T47D (cell line): ENCODE measurements at regions not wholly inside any gene's neighbourhood (a gene's known extent, or its start where the extent isn't known, plus 50 kb on each side); places are given as distances from the start of the nearest gene placed in this dataset.
A peak's percentile ranks its signal among the peaks of the same experiment; 100 is the strongest.
"Not testable (repeated sequence)": the region's sequence is repeated elsewhere in the genome, so short reads cannot be mapped to it uniquely, and the experiment has no call there.

Experiments
- DNase-seq, 2 experiments: peaks; one replicate each; pipeline versions ENCODE4 v3.0.0 to v3.0.0-alpha.2; 2011 to 2012; ENCODE audit warnings: low read depth in 1 of 2, low spot score in 1 of 2
- JUND ChIP-seq: IDR thresholded peaks from 2 replicates; pipeline ENCODE4 v1.6.1; 2012; ENCODE audit warnings: low read depth
- in situ Hi-C: cut with HindIII; loops from 2 replicates; pipeline ENCODE4 v1.10.0; 2016; ENCODE audit warnings: low sequenced_read_pairs, low pct_unique_long_range_greater_than_20kb

DNA sequence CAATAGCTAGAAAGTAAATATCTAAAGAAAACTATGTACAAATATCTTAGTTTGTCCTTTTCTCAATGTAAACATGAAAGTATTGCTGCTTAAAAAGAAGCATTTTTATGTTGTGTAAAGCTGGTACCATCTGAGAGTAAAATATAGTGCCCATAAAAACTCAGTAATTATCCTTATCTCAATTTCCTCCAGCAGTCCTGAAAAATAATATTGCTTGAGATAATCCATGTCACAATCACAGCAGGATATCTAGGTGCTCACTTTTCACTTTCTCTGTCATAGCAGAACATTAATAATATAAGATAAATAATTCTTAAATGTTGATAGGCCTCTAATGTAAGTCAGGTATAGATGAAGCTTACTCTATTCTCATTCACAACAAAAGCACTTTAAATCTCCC is 285.5 kb downstream of the ZBBX start:
- no peak for TF ChIP-seq JUND
- in situ Hi-C loops, result no loop called here
- DNase-seq, result no peak

DNA sequence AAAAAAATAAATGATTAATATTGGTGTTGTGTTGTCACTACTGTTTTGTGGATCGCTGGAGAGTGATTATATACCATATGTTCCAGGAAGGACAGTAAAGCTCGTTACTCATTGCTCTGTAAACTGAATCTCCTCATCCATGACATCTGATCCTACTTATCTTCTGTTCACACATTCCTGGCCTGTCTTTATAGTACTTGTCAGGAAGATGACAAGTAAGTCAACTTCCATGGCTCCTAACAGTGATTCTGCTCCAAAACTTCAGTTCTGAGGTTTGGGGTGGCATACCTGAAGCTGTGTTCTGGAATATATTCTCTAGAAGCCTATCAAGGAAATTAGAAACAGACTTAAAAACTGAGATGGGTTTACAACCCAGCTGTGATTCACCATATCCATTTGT is 288.9 kb downstream of the ZBBX start:
- in situ Hi-C loops, result no loop called here
- no peak for DNase-seq
- TF ChIP-seq JUND, result no peak

DNA sequence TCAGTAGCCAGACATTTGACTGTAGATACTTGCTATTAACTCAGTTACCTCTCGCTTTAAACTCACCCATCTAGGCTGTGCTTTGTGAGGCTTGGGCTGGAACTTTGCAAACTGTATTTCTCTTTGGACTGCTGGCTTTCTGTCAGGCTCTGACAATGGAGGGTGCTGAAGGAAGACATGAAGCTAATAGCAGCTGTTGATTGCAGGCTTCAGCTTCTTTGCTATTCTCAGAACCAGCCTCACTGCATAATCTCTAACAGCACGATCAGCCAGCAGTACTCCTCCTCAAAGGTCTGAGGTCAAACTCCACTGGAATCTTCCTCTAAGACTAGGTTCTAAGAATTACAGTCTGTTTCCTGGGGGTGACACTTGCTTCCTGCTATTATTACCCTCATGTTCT is 295.6 kb downstream of the ZBBX start:
- in situ Hi-C loops, result no loop called here
- DNase-seq, result no peak
- no peak for TF ChIP-seq JUND

DNA sequence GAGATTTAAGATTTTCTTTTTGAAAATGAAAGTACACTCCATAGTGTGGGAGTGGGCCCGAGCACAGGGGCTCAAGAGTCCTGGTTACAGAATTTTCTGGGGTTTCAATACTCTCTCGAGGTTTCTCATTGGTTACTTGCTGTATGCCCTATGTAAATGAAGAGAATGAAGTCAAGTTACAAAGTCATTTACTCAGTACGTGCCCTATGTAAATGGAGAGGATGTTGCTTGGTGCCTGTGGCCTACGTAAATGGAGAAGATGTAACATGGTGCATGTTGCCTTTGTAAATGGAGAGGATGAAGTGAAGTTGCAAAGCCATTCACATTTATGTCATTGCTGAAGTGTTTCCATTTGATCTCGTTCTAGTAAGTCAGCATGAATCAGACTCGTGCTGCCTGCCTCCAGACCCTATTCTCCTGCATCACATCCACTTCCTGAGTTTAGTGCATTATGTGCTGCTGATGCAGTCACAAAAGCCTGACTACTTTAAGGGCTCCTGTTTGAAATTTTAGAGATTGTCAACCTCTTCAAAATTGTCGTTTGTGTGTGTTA is 302.0 kb downstream of the ZBBX start:
- TF ChIP-seq JUND, result no peak
- peak in 1 of 2 experiments; percentile 29 for DNase-seq
- in situ Hi-C loops, result no loop called here

DNA sequence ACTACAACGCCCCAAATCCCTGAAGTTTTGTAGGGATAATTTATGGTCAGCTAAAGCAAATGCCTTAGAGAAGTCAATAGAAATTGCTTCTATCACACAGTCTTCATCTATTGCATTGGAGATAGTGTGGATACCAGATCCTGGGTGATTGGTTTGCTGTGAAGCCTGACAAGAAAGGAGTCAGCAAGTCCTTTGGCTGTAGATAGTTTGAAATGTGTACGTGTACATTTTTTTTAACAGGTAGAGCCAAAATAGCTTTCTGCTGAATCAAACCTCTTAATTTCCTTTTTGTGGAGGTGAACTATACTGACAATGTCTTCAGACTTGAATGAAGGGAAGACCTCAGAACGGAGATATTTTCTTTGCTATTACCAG is 312.3 kb downstream of the ZBBX start:
- DNase-seq, result no peak
- in situ Hi-C loops, result no loop called here
- no peak for TF ChIP-seq JUND

DNA sequence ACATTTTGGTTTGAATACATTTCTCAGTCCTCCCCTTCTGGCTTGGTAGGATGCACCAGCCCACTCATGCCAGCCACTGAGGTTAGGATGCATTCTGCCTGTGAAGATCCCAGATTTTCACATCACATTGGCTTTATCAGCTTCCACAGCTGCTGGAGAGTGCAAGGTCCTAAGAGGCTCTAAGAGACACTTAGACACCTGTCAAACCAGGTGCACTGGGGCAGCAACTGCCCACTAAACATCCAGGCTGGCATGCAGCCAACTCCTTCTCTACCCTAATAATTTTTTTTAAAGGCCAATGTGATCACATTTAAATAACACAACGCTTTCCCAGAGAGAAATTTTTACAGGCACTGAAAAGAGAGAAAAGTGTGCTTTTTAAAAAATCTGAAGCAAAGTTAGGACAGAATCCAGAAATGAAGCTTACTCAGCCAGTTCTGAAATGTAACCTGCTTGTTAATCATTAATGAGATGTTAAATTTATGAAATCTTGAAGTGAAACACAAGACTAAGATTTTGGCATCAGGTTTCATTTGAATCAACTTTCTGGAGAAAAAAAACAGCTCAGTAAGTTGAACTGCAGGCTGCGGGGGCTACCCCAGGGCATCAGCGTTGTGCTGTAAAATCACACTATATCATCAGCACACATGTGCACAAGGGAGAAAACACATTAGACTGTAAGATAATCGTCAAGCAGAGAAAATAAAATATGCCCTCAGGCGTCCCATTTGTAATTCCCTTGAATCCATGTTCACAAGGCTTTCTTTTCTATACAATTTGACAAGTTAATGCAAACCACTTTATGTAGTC is 312.9 kb downstream of the ZBBX start:
- no peak for TF ChIP-seq JUND
- in situ Hi-C loops, result no loop called here
- DNase-seq, result no peak

DNA sequence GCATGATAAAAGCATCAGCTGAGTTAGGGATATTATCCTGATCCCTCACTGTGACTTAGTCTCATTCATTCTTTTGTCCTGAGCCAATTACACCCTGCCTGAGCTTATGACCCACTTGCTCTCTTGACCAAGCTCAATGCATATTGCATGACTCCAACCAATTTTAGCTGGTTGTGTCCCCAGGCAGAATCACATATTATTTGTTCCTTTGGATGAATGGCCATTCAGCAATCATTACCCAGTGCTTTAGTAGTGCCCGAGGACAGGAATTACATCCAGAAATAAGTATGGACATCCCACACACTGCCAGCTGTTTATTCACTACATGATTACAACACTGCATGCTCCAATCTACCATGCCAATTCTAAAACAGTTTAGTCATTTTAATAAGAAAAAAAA is 322.5 kb downstream of the ZBBX start:
- DNase-seq, result no peak
- TF ChIP-seq JUND, result no peak
- in situ Hi-C loops, result no loop called here

DNA sequence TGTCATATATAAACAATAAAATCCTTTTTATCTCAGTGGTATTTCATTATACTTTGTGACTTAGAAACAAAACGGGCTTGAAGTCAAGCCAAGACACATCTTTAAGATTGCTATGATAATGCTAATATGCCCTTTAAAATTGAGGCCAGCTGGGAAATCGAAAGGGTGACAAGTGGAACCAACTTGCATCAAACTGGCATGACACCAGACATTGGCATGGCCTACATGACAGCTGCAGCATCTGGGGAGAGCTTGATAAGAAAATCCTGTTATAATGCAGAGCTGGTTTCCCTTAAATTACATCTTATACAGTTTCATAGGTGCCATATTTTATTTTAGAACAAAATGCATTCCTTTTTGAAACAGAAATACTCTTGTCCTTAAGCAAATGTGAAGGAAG is 325.2 kb downstream of the ZBBX start:
- in situ Hi-C loops, result no loop called here
- TF ChIP-seq JUND, result no peak
- no peak for DNase-seq

DNA sequence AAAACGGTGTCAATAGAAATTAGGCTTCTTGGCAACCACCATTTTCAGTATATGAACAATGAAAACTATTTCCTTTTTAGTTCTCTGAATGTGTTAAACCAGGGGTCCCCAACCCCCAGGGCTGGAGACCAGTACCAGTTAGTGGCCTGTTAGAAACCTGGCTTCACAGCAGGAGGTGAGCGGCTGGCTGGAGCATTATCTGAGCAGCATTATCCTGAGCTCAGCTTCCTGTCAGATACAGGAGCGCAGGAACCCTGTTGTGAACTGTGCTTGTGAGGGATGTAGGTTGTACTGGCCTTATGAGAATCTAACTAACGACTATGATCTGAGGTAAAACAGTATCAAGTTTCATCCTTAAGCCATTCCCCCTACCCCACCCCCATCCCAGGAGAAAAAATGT is 328.7 kb downstream of the ZBBX start:
- TF ChIP-seq JUND, result no peak
- in situ Hi-C loops, result no loop called here
- DNase-seq, result no peak

DNA sequence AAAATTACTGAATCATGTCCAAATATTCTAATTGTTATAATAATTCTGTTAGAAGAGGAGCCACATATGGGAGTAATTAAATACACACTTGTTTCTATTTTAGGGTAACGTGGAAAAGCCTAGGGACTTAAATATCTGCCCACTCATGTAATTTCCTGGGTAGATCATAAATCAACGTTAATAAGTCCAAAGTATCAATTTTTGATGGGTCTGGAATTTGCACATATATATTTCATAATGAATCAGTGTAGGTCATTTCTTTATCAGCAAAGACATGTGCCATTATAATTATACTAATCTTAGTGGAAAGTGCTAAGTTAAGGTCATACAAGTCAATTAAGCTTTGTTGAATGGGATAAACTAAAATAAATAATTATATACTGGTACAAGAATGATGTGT is 346.2 kb downstream of the ZBBX start:
- no peak for DNase-seq
- in situ Hi-C loops, result no loop called here
- no peak for TF ChIP-seq JUND

DNA sequence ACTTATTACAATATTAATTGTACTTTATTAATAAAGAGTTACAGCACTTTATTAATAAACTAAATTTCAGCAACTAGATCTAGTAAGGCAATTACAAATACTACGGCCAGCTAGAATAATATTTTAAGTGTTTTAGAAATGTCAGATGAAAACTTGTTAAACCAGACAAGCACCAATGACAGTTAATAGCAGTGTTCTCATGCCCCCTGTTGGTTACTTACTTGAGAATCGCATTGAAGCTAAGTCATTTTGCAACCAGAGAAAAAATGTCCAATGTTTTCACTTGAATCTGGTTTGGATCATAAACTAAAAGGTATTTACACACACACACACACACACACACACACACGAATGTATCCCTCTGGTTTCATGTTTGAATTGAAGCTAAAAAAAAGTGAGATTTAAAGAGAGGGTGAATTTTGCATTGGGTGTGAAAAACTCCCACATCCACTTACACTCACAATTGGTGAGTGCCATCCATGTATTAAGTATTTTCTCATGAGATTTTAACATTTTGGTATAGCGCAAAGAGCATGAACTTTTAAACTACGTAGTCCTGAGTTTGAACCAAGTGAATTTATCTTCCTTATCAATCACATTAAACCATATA is 347.7 kb downstream of the ZBBX start:
- TF ChIP-seq JUND, result no peak
- in situ Hi-C loops, result no loop called here
- DNase-seq, result peak; percentile 44 to 90

DNA sequence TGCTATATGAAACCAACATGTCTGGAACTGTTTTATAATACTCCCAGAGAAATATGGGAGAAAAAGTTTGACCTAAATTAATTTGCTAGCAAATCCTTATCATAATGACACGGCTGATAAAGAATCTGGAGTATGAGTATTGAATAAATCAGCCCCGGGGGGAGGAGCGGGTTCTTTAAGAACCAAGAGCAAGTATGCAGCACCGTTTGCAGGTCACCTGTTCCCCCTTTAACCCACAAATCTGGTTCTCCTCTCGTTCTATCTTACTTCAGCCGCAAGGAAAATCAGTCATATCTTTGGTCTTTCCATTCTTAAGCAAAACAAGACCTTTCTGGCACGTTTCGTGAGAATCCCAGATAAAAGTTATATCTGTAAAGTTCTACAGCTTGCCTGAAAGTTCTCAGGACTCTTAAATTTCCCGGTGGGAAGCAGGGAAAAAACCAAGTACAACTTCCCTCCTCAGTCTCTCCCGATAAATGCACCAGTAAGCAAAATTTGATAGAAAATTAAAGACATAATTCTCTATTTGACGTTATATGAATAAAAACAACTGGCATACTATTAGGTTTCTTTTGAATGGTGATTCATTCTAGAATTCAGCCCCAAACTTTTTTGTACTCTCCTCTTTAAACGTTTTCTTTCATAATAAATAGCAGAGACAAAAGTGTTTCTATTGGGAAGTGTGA is 348.6 kb downstream of the ZBBX start:
- DNase-seq, result no peak
- TF ChIP-seq JUND, result no peak
- in situ Hi-C loops, result no loop called here

DNA sequence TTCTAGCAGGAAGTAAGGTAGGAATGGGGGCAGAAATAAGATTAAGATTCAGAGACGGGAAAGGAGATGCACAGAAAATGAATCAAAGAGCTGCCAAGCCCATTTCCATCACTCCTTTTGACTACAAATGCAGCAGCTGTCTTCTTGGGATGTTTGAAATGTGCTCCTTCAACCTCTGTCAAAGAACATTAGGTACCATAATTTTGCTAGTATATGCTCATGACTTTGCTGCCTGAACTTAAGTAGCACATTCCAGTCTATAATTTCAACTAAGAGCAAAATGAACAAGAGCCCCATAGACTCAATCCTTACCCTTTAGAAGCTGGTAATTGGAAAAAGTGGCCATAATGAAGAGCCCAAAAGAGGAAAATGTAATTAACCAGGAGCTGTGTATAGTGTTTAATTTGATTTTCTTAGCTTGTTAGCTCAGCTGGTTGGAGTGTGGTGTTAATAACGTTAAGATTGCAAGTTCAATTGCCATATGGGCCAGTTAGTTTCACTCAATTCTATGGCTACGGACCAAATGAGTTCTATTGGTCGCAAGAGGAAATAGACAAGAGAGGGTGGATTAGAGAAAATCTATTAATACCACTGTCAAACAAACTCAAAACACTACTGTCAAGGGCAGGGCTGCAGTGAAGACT is 349.9 kb downstream of the ZBBX start:
- in situ Hi-C loops, result no loop called here

DNA sequence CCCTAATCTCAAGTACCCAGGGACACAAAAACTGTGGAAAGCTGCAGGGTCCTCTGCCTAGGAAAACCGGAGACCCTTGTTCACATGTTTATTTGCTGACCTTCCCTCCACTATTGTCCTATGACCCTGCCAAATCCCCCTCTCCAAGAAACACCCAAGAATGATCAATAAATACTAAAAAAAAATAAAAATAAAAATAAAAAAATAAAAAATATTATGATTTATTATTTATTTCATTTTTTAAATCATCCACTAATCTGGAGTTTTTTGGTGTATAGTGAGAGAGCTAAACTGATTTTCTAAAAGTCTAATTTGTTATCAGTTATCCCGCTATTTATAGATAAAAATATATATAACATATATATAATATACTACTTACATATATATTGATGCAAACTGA is 360.6 kb downstream of the ZBBX start:
- in situ Hi-C loops, DNase-seq: not testable (repeated sequence)

More for the DNA sequence above, 349.9 kb downstream of the ZBBX start:
- no peak for TF ChIP-seq JUND
- DNase-seq, result no peak

DNA sequence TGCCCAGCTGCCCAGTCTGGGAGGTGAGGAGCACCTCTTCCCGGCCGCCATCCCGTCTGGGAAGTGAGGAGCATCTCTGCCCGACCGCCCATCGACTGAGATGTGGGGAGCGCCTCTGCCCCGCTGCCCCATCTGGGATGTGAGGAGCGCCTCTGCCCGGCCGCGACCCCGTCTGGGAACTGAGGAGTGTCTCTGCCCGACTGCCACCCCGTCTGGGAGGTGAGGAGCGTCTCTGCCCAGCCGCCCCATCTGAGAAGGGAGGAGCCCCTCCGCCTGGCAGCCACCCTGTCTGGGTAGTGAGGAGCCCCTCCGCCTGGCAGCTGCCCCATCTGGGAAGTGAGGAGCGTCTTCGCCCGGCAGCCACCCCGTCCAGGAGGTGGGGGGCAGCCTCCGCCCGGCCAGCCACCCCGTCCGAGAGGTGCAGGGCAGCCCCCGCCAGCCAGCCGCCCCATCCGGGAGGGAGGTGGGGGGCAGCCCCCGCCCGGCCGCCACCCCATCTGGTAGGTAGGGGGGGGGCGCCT is 361.4 kb downstream of the ZBBX start:
- in situ Hi-C loops, DNase-seq: not testable (repeated sequence)
